HG03571 (cell line): ENCODE measurements at regions not wholly inside any gene's neighbourhood (a gene's known extent, or its start where the extent isn't known, plus 50 kb on each side); places are given as distances from the start of the nearest gene placed in this dataset.
A peak's percentile ranks its signal among the peaks of the same experiment; 100 is the strongest.

ENCODE experiments used
- ATAC-seq: cut with Tn5 transposase; IDR thresholded peaks from one replicate; pipeline ENCODE4 v1.9.1; 2021; ENCODE audit not compliant: unreplicated experiment

DNA sequence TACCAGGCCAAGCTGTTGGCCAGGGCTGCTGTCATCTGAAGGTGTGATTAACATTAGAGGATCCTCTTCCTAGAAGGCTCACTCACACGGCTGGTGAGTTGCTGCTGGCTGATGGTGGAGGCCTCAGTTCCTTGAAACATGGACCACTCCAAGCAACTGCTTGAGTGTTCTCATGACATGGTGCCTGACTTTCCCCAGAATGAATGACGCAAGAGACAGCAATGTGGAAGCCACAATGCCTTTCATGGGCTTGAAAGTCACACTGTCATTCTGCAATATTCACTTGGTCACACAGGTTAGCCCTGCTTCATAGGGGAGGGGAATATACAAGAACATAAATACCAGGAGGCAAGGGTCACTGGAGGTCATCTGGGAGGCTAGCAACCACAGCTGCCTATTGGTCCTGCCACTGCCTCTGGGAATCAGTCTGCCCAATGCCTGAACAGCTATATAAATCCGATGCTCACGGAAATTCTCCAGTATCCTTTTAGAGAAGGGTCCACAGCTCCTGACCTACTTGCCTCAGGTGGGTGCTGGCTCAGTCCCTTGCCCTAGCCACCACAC, 97.1 kb upstream of the MAML3 start:
- no peak for ATAC-seq

DNA sequence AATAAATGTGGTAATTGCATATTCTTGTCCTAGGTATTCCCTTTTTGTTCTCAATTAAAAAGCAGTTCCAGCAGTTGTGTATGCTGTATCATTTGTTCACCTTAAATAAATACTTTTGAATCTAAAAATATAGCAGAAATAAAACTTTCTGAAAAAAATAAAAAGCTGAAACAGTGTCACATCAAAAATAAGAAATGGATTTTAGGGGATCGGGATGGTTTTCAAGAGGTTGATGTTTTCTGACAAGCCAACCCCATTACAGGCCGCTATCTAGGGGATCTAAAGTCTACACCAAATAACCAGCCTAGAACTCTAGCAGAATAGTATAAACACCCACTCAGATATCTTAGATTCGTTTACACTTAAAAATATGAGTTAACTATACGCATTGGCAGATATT, 95.4 kb upstream of the MAML3 start:
- ATAC-seq = no peak

DNA sequence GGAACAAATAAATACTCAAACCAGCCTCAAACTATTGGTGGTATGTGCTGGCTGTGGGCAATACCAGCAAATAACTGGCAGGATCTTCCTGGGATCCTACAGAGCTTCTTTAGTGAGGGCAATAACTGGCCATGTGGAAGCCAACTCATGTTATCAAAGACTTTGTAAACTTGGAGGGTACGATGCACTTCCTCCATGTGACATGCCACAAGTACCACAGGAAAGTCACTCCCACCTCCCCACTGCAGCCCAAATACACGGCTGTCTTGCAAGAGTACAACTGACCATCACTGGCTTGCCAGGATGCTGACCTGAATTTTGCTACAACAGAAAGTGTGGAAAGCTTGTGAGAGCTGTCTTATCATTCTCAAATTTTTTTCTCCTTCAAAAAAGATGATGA, 93.3 kb upstream of the MAML3 start:
- ATAC-seq = no peak

DNA sequence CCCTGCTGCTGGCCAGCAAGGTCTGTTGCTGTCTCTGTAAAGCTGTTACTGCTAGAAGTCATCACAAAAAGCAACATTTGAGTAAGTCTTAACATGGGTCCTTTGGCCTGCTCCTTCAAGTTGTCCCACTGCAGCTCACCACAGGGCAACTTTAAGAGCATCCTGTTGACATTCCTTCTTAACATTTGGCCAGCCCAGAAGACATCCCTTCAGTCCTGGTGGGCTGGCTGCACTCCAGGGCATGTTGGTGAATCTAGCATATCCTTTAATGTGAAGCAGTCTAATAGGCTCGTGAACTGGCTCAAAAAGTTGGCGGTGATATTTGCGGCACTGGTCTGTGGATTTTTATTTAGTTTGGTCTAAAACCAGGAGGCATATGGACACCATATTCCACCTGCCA, 92.2 kb upstream of the MAML3 start:
- ATAC-seq = no peak

DNA sequence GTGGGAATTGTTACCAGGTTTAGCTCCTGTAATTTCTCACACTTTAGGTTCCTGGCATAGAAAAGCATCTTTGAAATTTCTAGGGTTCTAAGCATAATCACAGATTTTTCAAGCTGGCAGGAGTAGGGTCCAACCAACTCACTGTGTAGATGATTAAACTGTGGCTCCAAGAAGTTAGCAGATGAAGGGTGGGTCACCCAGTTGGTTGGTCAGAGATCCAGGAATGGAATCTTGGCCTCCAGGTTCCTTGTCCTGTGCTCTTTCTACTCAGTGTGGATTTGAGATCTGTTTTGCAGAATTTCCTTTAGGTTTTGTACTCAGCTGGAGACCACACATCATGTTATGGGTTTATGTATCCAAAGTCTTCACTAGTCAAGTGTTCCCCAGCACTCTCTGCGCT, 90.3 kb upstream of the MAML3 start:
- no peak for ATAC-seq

DNA sequence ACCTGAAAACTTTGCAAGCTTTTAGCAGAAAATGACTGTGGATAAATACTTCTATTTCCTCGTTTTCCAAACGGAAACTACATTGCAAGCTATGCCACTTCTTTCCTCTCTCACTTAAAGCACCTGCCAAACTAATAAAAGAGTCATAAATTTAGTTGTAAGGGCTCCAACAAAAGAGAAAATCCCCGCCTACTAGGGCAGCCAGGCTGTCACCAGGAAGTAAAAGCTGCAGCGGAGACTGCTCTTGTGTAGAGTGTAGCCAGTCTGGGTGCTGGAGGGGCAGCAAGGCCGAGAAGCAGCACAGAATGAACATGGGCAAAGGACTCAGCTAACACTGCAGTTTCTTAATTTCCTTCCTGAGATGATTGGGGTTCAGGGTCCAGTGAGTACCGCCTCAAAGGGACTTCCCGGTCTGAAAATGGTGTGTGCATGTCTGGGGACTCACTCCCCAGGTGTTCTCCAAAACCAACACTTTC, 89.3 kb upstream of the MAML3 start:
- ATAC-seq = peak; percentile 75

DNA sequence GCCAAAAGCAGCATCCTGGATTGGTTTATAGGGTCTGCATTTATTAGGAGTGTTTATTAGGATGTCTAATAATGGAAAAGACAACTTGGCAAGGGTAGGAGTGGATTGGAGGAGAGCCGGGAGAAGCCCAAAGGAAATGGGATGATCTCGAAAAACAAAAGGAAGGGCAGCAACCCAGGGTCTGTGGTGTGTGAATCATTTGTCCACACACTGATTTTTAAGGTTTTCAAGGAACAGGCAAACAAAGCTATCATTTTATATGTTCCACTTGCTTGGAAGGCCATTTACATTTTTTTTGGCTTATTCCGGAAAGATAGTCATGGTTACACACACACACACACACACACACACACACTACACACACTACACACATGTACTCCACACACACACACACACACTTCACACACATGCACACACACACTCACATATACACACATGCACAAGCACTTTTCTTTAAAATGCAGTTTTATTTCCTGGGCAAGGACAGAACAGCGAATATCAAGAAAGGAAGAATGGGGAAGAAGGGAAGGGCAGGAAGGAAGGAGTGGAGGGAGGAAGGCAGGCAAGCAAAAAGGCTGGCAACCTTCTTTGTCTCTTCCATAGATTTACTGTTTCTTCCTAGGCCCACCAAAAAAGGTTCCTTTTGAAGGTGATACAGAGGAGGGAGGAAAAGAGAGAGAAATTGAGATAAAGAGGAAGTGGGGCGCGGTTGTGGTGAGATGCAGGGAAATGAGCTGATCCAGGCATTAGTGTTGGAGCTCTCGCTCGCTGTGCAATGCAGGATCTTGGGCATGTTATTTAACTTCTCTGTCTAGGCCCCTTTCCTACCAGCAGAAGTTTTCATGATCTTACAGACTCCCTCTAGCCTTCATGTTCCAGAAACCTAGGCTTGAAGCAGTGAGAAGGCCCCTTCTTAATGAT, 88.6 kb upstream of the MAML3 start:
- peak; percentile 39 for ATAC-seq

DNA sequence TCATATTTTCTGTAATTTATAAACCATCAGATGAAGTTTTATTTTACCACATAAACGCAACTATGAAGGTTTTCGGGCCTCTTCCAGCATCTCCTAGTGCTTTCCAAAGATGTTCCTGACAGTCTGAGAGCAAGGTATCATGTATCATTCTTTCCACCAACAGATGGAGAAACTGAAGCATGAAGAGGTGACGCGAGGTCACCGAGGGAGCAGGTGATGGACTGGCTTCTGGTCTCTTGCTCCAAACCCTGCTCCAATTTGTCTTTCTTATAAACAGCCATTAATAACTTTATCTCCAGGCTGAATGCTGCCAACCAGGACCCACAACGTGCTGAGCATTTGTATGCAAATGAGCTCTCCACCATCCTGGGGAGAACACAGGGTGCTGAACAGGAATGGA, 86.3 kb upstream of the MAML3 start:
- no peak for ATAC-seq

DNA sequence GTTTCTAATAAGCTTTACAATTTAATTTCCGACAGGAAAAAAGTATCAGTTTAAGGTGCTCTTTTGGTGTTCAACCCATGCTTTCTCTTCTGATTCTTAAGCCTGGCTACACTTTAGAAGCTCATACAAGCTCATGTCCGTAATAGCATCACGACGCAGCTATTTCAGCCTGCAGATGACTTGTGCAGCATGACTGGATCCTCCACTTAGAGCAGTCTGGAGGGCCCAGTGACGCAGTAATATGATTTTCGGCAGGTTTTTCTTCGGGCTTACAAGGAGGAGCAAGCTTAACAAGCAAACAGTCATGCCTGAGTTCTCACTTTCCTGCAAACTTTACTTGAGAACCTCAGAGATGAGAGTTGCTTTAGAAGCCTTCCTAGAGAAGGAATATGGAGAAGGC, 85.3 kb upstream of the MAML3 start:
- no peak for ATAC-seq

DNA sequence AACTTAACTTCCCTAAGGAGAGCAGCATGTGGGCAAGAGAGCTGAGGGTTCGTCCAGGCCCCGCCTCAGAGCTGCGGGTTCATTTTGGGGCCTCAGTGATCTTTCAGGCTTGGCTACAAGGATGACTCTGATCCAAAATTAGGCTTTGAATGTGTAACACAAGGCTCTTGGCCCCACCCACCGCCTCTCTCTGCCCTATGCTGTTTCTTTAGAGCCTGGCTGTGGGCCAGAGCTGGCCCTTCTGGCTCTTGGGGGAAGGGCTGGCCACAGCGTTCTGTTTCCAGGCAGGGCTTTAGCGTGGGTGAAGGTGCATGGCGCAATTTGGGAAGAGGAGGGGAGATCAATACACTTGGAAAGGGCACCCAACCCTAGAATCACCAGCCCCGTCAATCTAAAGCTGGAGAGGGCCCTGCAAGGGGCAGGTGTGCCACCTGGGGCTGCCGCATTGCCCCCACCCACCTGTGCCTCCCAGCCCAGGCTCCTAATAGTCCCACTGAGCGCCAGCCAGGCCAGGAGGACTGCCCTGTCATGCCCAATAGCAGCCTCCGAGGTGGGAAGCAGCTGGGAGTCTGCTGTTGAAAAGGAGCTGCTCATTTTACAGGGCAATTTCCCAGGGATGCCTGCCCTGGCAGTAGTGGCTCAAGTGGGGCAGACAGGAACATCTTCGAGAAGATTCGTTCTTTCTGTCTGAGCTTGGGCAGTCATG, 84.5 kb upstream of the MAML3 start:
- no peak for ATAC-seq

DNA sequence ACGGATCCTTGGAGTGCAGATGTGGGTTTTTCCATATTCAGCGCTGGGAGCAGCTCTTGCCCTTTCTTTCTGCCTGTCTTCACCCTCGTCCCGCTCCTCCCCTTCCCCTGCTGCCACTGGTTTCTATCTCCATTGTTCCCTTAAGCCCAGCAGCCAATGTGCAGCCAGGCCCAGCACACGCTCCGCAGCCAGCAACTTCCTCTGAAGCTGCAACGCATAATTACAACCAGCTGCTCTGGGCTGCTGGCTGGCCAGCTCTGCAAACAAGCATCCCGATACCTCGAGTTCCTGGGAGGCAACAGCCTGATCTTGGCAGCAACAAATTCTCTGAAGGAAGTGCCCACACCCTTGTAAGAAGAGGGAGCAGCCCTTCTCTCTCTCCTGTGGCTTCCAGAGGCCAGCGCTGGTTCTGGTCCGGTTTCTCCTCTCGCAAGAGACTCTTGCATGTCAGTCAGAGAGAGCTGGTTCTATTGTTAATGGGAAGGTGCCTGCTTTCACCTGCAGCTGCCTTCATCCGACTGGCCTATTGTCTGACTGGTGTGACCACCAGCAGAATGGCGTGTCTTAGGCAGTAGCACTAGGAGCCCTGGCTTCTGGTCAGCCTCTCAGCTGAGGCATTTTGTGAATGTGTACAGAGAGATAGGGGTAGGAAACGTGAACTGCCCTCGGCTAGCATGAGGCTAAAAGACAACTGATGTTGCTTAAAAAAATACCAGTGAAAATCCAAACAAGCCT, 83.8 kb upstream of the MAML3 start:
- no peak for ATAC-seq

DNA sequence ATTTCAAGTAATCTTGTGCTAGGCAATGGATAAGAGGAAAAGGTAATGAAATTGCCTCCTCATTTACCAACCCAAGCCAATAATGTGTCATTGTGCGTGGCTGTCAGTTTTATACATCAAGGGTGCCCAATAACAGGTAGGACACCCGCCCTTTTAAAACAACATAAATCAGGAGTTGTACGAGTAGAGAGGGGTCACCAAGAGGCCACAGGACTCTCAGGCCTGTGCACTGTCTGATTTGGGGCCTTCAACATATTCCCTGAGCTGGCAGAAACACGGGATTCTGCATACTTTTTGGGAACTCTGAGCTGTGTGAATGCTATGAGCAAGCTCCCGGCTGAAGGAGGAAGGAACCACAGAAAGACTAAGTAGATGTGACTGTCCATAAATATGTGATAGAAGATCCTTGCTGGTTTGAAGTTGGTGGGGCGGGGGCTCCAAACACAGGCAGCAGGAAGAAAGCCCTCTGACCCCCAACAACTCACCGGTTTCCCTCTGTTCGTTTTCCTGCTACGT, 82.7 kb upstream of the MAML3 start:
- no peak for ATAC-seq

DNA sequence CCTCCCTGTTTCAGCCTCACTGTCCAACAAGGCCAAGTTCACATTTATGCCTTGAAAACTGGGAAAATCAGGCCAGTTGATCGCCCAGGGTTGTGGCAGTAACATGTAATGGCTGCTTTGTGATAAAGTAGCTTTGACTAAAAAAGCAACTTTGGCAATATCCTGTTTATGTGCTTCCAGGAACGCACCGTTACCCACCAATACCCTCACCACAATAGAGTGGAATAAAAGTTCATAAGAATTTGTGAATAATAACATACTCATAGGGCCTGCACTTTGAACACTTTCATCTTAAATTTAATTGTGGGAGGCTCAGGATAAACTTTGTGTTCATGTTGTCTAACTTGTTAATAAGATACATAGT, 80.7 kb upstream of the MAML3 start:
- no peak for ATAC-seq

DNA sequence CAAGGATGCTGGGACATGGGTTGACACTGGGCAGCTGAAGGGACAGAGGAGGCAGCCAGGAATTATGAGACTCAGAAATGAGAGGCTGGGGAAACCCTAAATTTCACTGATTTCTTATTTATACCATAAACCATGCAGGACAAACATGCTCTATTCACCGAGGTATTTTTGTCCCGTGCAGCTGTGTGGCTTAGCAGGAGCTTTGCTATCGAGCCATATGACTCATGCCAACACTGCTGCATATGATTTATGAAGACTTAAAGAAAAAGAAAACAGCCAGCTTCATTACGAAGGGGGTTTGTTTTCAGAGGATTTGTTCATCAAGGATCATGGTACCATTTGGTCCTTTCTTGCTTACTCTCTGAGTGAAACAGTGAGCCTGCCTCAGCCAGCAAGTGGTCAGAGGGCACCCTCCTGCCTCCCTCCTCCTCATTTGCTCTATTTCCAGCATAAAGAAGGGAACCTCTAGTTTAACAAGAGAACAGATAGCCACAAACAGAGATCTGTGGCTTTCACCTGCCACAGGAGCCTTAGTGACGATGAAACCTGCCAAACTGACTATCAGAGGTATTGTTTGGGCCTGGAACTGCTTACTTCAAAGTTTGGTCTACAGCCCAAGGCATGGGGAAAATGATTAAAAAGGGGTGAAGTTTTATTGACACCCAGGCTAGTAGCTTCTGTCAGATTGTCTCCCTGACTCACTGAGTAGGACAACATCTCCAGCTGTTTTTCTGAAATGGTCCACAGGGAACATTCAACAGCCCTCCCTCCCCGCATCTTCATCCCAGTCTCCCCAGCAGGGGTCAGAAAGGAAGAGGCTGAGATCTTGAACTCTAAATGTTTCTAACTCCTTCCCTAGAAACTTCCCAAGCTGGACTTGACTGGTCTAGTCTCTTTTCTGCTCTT, 80.1 kb upstream of the MAML3 start:
- no peak for ATAC-seq

DNA sequence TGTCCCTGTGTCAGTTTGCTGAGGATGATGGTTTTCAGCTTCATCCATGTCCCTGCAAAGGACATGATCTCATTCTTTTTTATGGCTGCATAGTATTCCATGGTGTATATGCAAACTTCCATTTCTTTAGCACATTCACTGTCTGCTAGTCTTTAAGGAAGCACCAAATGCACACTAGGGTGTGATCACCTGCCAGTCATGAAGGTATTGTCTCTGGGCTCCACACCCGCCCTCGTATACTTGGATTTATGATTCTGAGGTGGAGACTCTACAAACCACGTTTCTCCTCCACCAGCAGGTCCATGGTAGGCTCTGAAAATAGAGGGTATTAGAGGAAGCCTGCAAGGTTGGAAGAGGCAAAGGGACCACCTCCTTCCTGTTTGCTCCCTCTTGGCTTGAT, 75.9 kb upstream of the MAML3 start:
- no peak for ATAC-seq

DNA sequence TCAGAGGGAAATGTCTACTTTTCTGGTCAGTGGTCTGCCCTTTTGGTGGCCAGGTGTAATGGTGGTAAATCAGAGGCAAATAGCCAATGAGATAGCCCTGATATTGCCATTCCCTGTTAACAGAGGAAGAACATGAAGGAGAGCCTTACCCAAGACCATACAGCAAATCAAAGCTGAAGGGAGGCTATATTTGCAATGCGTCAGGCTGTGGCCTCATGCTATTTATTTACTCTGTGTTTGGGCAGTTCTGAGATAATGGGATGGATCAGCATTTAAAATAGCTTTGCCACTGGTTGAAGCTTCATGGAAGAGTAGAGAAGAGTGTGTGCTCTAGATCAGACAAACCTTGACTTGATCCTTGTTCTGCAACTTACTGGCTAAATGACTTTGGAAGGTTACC, 73.3 kb upstream of the MAML3 start:
- ATAC-seq = no peak

DNA sequence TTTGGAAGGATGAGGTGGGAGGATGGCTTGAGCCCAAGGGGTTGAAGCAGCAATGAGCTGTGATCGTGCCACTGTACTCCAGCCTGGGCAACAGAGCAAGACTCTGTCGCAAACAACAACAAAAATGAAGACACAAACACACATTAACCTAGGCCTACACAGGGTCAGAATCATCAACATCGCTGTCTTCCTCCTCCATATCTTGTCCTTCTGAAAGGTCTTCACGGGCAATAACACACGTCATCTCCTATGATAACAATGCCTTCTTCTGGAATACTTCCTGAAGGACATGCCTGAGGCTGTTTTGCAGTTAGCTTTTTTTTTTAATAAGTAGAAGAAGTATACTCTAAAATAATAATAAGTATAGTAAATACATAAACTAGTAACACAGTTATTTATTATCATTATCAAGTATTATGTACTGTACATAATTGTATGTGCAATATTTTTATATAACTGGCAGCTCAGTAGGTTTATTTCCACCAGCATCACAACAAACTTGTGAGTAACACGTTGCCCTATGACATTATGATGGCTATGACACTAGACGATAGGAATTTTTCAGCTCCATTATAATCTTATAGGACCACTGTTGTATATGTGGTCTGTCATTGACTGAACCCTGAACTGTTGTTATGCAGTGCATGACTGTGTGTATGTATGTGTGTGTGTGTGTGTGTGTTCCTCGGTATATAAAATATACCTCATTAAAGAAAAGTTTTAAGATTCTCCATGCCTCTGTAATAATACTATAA, 69.2 kb upstream of the MAML3 start:
- ATAC-seq = no peak

DNA sequence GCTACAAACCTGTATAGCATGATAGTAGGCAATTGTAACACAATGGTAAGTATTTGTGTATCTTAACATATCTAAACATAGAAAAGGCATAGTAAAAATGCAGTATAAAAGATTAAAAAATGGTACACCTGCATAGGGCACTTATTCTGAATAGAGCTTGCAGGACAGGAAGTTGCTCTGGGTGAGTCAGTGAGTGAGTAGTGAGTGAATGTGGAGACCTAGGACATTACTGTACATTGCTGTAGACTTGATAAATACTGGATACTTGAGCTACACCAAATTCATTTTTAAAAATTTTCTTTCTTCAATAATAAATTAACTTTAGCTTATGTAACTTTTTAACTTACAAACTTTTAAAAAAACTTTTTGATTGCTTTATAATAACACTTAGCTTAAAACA, 68.2 kb upstream of the MAML3 start:
- no peak for ATAC-seq

DNA sequence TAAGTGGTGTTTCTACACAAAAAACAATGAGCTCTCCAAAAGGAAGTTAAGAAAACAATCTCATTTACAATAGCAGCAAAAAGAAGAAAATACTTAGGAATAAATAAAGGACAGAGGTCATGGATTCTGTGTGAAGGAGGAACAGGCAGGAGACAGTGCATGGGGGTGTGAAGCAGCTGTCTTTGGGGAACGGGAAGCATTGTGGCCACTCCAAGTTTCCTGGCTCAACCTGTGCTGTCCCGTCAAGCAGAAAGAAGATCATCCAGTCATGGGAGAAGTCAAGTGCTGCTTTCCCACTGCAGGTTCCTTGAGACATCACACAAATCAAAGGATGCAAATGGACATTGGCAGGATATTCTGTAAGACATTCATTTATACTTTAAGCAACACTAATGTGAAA, 66.1 kb upstream of the MAML3 start:
- no peak for ATAC-seq
